ENCODE measurements at regions not wholly inside any gene's neighbourhood (a gene's known extent, or its start where the extent isn't known, plus 50 kb on each side); places are given as distances from the start of the nearest gene placed in this dataset.
"Not testable (repeated sequence)": the region's sequence is repeated elsewhere in the genome, so short reads cannot be mapped to it uniquely, and the experiment has no call there.

GRCh38 chr15:26200427-26200826 is 337.3 kb upstream of the ATP10A start:
- DNase-seq = no peak
- CTCF ChIA-PET = no interaction called here
- Mint-ChIP-seq H3K27ac (no peak overlapping the region), H3K9me3 (no peaks in the 10 kb centered on the region), H3K4me1 (ENCODE audit: low read depth) (no peaks in the 10 kb centered on the region), H3K27me3 (ENCODE audit: low read depth) (no peaks in the 10 kb centered on the region), H3K36me3 (ENCODE audit: low read depth) (no peaks in the 10 kb centered on the region), H3K4me3 (no peak overlapping the region)
- intact Hi-C loops (cut with micrococcal nuclease) = no loop called here

- CTCF ChIA-PET = no interaction called here
- no peak for DNase-seq
- intact Hi-C loops (cut with micrococcal nuclease) = no loop called here
- Mint-ChIP-seq H3K4me1 (ENCODE audit: low read depth) (no peaks in the 10 kb centered on the region), H3K27ac (no peak overlapping the region), H3K36me3 (ENCODE audit: low read depth) (no peaks in the 10 kb centered on the region), H3K27me3 (ENCODE audit: low read depth) (no peaks in the 10 kb centered on the region), H3K9me3 (no peaks in the 10 kb centered on the region), H3K4me3 (no peak overlapping the region)
Measured at GRCh38 chr15:26197719-26198118, 334.6 kb upstream of the ATP10A start.

GRCh38 chr15:26197060-26197459 is 333.9 kb upstream of the ATP10A start:
- Mint-ChIP-seq H3K27ac (no peak overlapping the region), H3K27me3 (ENCODE audit: low read depth) (no peaks in the 10 kb centered on the region), H3K4me1 (ENCODE audit: low read depth) (no peaks in the 10 kb centered on the region), H3K4me3 (no peak overlapping the region), H3K36me3 (ENCODE audit: low read depth) (no peaks in the 10 kb centered on the region), H3K9me3 (no peaks in the 10 kb centered on the region)
- no peak for DNase-seq
- CTCF ChIA-PET = no interaction called here
- intact Hi-C loops (cut with micrococcal nuclease) = no loop called here

- Mint-ChIP-seq H3K27me3 (ENCODE audit: low read depth) (no peaks in the 10 kb centered on the region), H3K4me1 (ENCODE audit: low read depth) (no peaks in the 10 kb centered on the region), H3K27ac (no peak overlapping the region), H3K9me3 (no peaks in the 10 kb centered on the region), H3K36me3 (ENCODE audit: low read depth) (no peaks in the 10 kb centered on the region), H3K4me3 (no peak overlapping the region)
- no peak for DNase-seq
- CTCF ChIA-PET = no interaction called here
- intact Hi-C loops (cut with micrococcal nuclease) = no loop called here
Measured at GRCh38 chr15:26191193-26191592, 328.1 kb upstream of the ATP10A start.

DNA sequence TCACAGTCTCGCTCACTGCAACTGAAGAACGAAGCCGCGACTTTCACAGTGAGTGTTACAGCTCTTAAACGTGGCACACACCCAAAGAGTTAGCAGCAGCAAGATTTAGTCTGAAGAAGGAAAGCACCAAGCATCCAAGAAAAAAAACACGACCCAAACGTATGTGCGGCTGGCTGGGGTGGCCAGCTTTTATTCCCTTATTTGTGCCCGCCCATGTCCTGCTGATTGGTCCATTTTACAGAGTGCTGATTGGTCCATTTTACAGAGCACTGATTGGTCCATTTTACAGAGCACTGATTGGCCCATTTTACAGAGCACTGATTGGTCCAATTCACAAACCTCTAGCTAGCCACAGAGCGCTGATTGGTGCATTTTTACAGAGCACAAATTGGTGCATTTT is 323.0 kb upstream of the ATP10A start:
- H3K4me1 Mint-ChIP-seq (ENCODE audit: low read depth); H3K27ac Mint-ChIP-seq; CTCF ChIA-PET; H3K9me3 Mint-ChIP-seq; H3K27me3 Mint-ChIP-seq (ENCODE audit: low read depth); H3K4me3 Mint-ChIP-seq; DNase-seq; intact Hi-C loops (cut with micrococcal nuclease); H3K36me3 Mint-ChIP-seq (ENCODE audit: low read depth): not testable (repeated sequence)

DNA sequence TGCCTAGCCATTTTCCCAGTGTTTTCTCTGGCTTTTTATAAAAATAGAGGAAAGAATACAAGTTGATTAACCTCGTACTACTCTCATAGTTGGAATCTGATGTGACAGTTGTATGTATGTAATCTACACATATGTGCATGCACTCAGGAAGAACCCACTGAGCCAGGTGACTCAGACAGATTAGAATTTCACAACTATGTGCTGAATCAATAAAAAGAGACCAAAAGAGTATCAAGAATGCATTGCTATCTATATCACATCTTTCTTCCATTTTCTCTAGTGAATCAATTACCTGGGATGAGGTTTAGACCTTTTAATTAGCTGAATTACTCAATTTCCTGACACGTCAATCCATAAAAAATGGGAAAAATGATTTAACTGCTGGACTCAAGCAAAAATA is 319.3 kb upstream of the ATP10A start:
- Mint-ChIP-seq H3K9me3 (peaks cover 2% of the 10 kb centered on the region), H3K4me1 (ENCODE audit: low read depth) (no peaks in the 10 kb centered on the region), H3K4me3 (no peak overlapping the region), H3K27ac (no peak overlapping the region), H3K36me3 (ENCODE audit: low read depth) (no peaks in the 10 kb centered on the region), H3K27me3 (ENCODE audit: low read depth) (no peaks in the 10 kb centered on the region)
- CTCF ChIA-PET = interaction anchor here (0.6 kb wide), 1 partner anchor 344 kb away, joined by 3 read pairs; no protein-coding TSS in a partner anchor
- intact Hi-C loops (cut with micrococcal nuclease) = no loop called here
- no peak for DNase-seq

- Mint-ChIP-seq H3K36me3 (ENCODE audit: low read depth) (no peaks in the 10 kb centered on the region), H3K4me1 (ENCODE audit: low read depth) (no peaks in the 10 kb centered on the region), H3K9me3 (no peaks in the 10 kb centered on the region), H3K27ac (no peak overlapping the region), H3K27me3 (ENCODE audit: low read depth) (peaks cover 6% of the 10 kb centered on the region), H3K4me3 (no peak overlapping the region)
- intact Hi-C loops (cut with micrococcal nuclease) = no loop called here
- no peak for DNase-seq
- CTCF ChIA-PET = no interaction called here
Measured at GRCh38 chr15:26179906-26180305, 316.8 kb upstream of the ATP10A start.

- Mint-ChIP-seq H3K27ac (no peak overlapping the region), H3K36me3 (ENCODE audit: low read depth) (no peaks in the 10 kb centered on the region), H3K9me3 (no peaks in the 10 kb centered on the region), H3K4me1 (ENCODE audit: low read depth) (no peaks in the 10 kb centered on the region), H3K27me3 (ENCODE audit: low read depth) (peaks cover 6% of the 10 kb centered on the region), H3K4me3 (no peak overlapping the region)
- intact Hi-C loops (cut with micrococcal nuclease) = no loop called here
- CTCF ChIA-PET = no interaction called here
- no peak for DNase-seq
Measured at GRCh38 chr15:26178640-26179220, 315.6 kb upstream of the ATP10A start.

GRCh38 chr15:26177816-26178215 is 314.7 kb upstream of the ATP10A start:
- Mint-ChIP-seq H3K4me3 (no peak overlapping the region), H3K4me1 (ENCODE audit: low read depth) (no peaks in the 10 kb centered on the region)
- CTCF ChIA-PET = no interaction called here

GRCh38 chr15:26176831-26177230 is 313.7 kb upstream of the ATP10A start:
- intact Hi-C loops (cut with micrococcal nuclease) = no loop called here
- CTCF ChIA-PET = no interaction called here

More at GRCh38 chr15:26177816-26178215, 314.7 kb upstream of the ATP10A start:
- intact Hi-C loops (cut with micrococcal nuclease) = no loop called here
- no peak overlapping the region for H3K27ac Mint-ChIP-seq
- peaks cover 6% of the 10 kb centered on the region for H3K27me3 Mint-ChIP-seq (ENCODE audit: low read depth)
- H3K9me3 Mint-ChIP-seq = no peaks in the 10 kb centered on the region
- H3K36me3 Mint-ChIP-seq (ENCODE audit: low read depth) = no peaks in the 10 kb centered on the region
- DNase-seq = no peak

GRCh38 chr15:26171266-26171665 is 308.1 kb upstream of the ATP10A start:
- H3K27me3 Mint-ChIP-seq (ENCODE audit: low read depth) = peaks cover 12% of the 10 kb centered on the region
- no peaks in the 10 kb centered on the region for H3K9me3 Mint-ChIP-seq
- H3K4me3 Mint-ChIP-seq = no peak overlapping the region
- no peaks in the 10 kb centered on the region for H3K36me3 Mint-ChIP-seq (ENCODE audit: low read depth)
- intact Hi-C loops (cut with micrococcal nuclease) = no loop called here
- DNase-seq = no peak
- CTCF ChIA-PET = interaction anchor here (0.6 kb wide), 1 partner anchor 11 kb away, joined by 3 read pairs; no protein-coding TSS in a partner anchor
- no peak overlapping the region for H3K27ac Mint-ChIP-seq
- no peaks in the 10 kb centered on the region for H3K4me1 Mint-ChIP-seq (ENCODE audit: low read depth)

More at GRCh38 chr15:26176831-26177230, 313.7 kb upstream of the ATP10A start:
- Mint-ChIP-seq H3K27ac (no peak overlapping the region), H3K9me3 (no peaks in the 10 kb centered on the region), H3K4me1 (ENCODE audit: low read depth) (no peaks in the 10 kb centered on the region), H3K36me3 (ENCODE audit: low read depth) (no peaks in the 10 kb centered on the region), H3K27me3 (ENCODE audit: low read depth) (peaks cover 8% of the 10 kb centered on the region), H3K4me3 (no peak overlapping the region)
- DNase-seq = no peak

GRCh38 chr15:26166429-26166828 is 303.3 kb upstream of the ATP10A start:
- Mint-ChIP-seq H3K36me3 (ENCODE audit: low read depth) (no peaks in the 10 kb centered on the region), H3K27me3 (ENCODE audit: low read depth) (peaks cover 12% of the 10 kb centered on the region), H3K4me3 (no peak overlapping the region), H3K27ac (no peak overlapping the region), H3K4me1 (ENCODE audit: low read depth) (no peaks in the 10 kb centered on the region), H3K9me3 (no peaks in the 10 kb centered on the region)
- CTCF ChIA-PET = no interaction called here
- DNase-seq = no peak
- intact Hi-C loops (cut with micrococcal nuclease) = no loop called here

DNA sequence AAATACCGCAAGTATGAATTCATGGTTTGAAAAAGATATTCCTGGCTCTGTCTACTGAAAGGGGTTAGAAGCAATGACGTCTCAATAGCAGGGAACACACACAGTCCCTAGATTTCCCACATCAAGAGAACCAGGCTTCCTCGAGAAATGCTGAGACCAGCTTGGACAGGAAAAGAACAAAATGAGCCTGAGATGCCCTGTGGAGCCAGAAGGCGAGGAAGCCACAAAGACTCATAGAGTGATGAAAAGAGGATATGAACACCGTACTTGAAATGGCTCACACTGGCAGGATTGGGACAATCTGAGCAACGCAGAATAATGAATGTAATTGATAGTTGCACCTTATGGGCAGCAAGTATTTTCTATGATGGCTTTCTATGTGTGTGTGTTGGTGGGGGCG is 302.4 kb upstream of the ATP10A start:
- H3K9me3 Mint-ChIP-seq = no peaks in the 10 kb centered on the region
- DNase-seq = no peak

More for the DNA sequence above, 302.4 kb upstream of the ATP10A start:
- Mint-ChIP-seq H3K27ac (no peak overlapping the region), H3K36me3 (ENCODE audit: low read depth) (no peaks in the 10 kb centered on the region), H3K4me1 (ENCODE audit: low read depth) (no peaks in the 10 kb centered on the region), H3K4me3 (no peak overlapping the region), H3K27me3 (ENCODE audit: low read depth) (peaks cover 9% of the 10 kb centered on the region)
- intact Hi-C loops (cut with micrococcal nuclease) = no loop called here
- CTCF ChIA-PET = no interaction called here
